Neuronal stem cell (in vitro differentiated cells): ENCODE measurements at regions not wholly inside any gene's neighbourhood (a gene's known extent, or its start where the extent isn't known, plus 50 kb on each side); places are given as distances from the start of the nearest gene placed in this dataset.

Source experiments
- DNase-seq: peaks from one replicate; pipeline ENCODE4 v3.0.0-alpha.2; 2013; ENCODE audit warnings: low spot score
- H2AFZ ChIP-seq: one replicate; pipeline ENCODE4 v1.6.1; 2013; ENCODE audit warnings: mild to moderate bottlenecking, low read length, inconsistent platforms
- H2AK5ac ChIP-seq: 2 replicates; pipeline ENCODE4 v1.6.1; 2013; ENCODE audit warnings: low read depth, mild to moderate bottlenecking, inconsistent platforms, low read length, moderate library complexity, mixed read lengths
- H2BK120ac ChIP-seq: 2 replicates; pipeline ENCODE4 v1.6.1; 2013; ENCODE audit warnings: low read depth, mild to moderate bottlenecking, inconsistent platforms, low read length, moderate library complexity, mixed read lengths
- H2BK12ac ChIP-seq: one replicate; pipeline ENCODE4 v1.6.1; 2013; ENCODE audit warnings: low read length, inconsistent platforms
- H2BK15ac ChIP-seq: 2 replicates; pipeline ENCODE4 v1.6.1; 2013; ENCODE audit warnings: mild to moderate bottlenecking, low read length, inconsistent platforms, mixed read lengths
- H2BK5ac ChIP-seq: one replicate; pipeline ENCODE4 v1.6.1; 2013; ENCODE audit warnings: inconsistent platforms, mild to moderate bottlenecking, low read length, moderate library complexity
- H3K14ac ChIP-seq: one replicate; pipeline ENCODE4 v1.6.1; 2013; ENCODE audit warnings: low read length, inconsistent platforms
- H3K18ac ChIP-seq: 2 replicates; pipeline ENCODE4 v1.6.1; 2013; ENCODE audit warnings: low read length, inconsistent platforms
- H3K23ac ChIP-seq: 2 replicates; pipeline ENCODE4 v1.6.1; 2013; ENCODE audit warnings: low read depth, mild to moderate bottlenecking, mixed read lengths, low read length, inconsistent platforms; ENCODE audit not compliant: poor library complexity
- H3K27ac ChIP-seq: replicated peaks from 3 replicates; pipeline ENCODE4 v1.5.1; 2013; ENCODE audit warnings: low read length, inconsistent platforms
- H3K27me3 ChIP-seq, 3 experiments: 2 replicates each; pipeline ENCODE4 v1.6.1; 2013; ENCODE audit warnings: low read length in 3 of 3, mild to moderate bottlenecking in 2 of 3, inconsistent platforms in 1 of 3, low read depth in 1 of 3, mixed read lengths in 1 of 3, moderate library complexity in 1 of 3; ENCODE audit not compliant: control insufficient read depth in 3 of 3, insufficient read depth in 3 of 3
- H3K36me3 ChIP-seq, 2 donors: replicated peaks in 1 of 2; 2 replicates each; pipeline ENCODE4 v1.6.1; 2013; ENCODE audit warnings: low read length in 2 of 2; ENCODE audit not compliant: control insufficient read depth in 2 of 2, insufficient read depth in 2 of 2
- H3K4ac ChIP-seq: 2 replicates; pipeline ENCODE4 v1.6.1; 2013; ENCODE audit warnings: inconsistent platforms, mild to moderate bottlenecking, low read length, moderate library complexity
- H3K4me1 ChIP-seq, 2 donors: 1 replicate in 1 of 2; 2 replicates in 1 of 2; pipeline ENCODE4 v1.6.1; 2013; ENCODE audit warnings: low read length in 2 of 2, low read depth in 1 of 2; ENCODE audit not compliant: control insufficient read depth in 2 of 2, insufficient read depth in 1 of 2
- H3K4me2 ChIP-seq: one replicate; pipeline ENCODE4 v1.6.1; 2013; ENCODE audit warnings: mild to moderate bottlenecking, low read length, inconsistent platforms; ENCODE audit not compliant: insufficient read depth, poor library complexity, severe bottlenecking
- H3K4me3 ChIP-seq, 2 donors: 2 replicates each; pipeline ENCODE4 v1.5.1; 2013; ENCODE audit warnings: low read length in 2 of 2, mild to moderate bottlenecking in 2 of 2, inconsistent platforms in 1 of 2, moderate library complexity in 1 of 2
- H3K79me1 ChIP-seq: one replicate; pipeline ENCODE4 v1.6.1; 2013; ENCODE audit warnings: low read depth, mild to moderate bottlenecking, inconsistent platforms, low read length, moderate library complexity
- H3K9ac ChIP-seq: one replicate; pipeline ENCODE4 v1.6.1; 2013; ENCODE audit warnings: mild to moderate bottlenecking, low read depth, low read length, inconsistent platforms; ENCODE audit not compliant: poor library complexity
- H3K9me3 ChIP-seq, 2 donors: replicated peaks in 1 of 2; 2 replicates each; pipeline versions ENCODE3 to v1.6.1; 2013; ENCODE audit warnings: low read length in 2 of 2, mild to moderate bottlenecking in 2 of 2, inconsistent platforms in 1 of 2, low read depth in 1 of 2, mixed read lengths in 1 of 2, moderate library complexity in 1 of 2; ENCODE audit not compliant: control insufficient read depth in 2 of 2, insufficient read depth in 1 of 2
- H4K8ac ChIP-seq: one replicate; pipeline ENCODE4 v1.6.1; 2013; ENCODE audit warnings: low read depth, mild to moderate bottlenecking, inconsistent platforms, low read length, moderate library complexity
- H4K91ac ChIP-seq: one replicate; pipeline ENCODE4 v1.6.1; 2013; ENCODE audit warnings: low read length, low read depth, mild to moderate bottlenecking, inconsistent platforms; ENCODE audit not compliant: poor library complexity
- WGBS, 2 donors: extraction: QIAGEN DNeasy Blood & Tissue Kit; methylation state at CpG; one replicate each; pipeline ENCODE4 v1.1.7; 2013; ENCODE audit warnings: missing lambda C conversion rate in 2 of 2, mixed read lengths in 1 of 2; ENCODE audit not compliant: insufficient read length in 2 of 2, insufficient replicate concordance in 1 of 2; ENCODE audit errors: extremely low coverage in 2 of 2; 5-methylcytosine and 5-hydroxymethylcytosine counted together

DNA sequence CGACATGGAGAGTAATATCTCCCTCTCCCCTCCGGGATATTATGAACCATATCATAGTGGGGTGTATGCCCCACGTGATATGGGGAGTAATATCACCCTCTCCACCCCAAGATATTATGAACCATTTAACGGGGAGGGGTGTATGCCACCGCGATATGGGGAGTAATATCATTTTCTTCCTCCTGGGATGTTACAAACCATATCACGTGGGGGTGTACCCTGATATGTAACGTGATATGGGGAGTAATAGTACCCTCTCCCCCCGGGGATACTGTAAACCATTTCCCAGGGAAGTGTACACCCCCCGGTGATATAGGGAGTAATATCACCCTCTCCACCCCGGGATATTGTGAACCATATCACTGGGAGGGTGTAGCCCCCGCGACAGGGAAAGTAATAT is 62.1 kb downstream of the ERICH4 start:
- WGBS, 2 donors: no CpG with 5 or more reads among the region's 13 CpGs
- no peak overlapping the region for H3K9ac ChIP-seq
- H3K18ac ChIP-seq: no peak overlapping the region
- H3K4me1 ChIP-seq: no peaks in the 10 kb centered on the region
- no peak overlapping the region for H2BK12ac ChIP-seq
- no peak overlapping the region for H2BK5ac ChIP-seq
- no peak overlapping the region for H2AFZ ChIP-seq
- no peak overlapping the region for H4K91ac ChIP-seq
- no peak overlapping the region for H2BK15ac ChIP-seq
- H3K36me3 ChIP-seq: no peaks in the 10 kb centered on the region
- no peak overlapping the region for H3K23ac ChIP-seq
- H3K79me1 ChIP-seq: peaks cover 4% of the 10 kb centered on the region
- H3K4ac ChIP-seq: no peak overlapping the region
- H2BK120ac ChIP-seq: no peak overlapping the region
- no peak overlapping the region for H4K8ac ChIP-seq
- no peak overlapping the region for H3K4me3 ChIP-seq
- no peak overlapping the region for H3K14ac ChIP-seq
- no peak overlapping the region for H2AK5ac ChIP-seq
- H3K27me3 ChIP-seq: peaks cover 0 to 47% (median 0%) of the 10 kb centered on the region in 3 experiments
- H3K9me3 ChIP-seq: peaks cover 4 to 14% of the 10 kb centered on the region in 2 donors
- no peak overlapping the region for H3K4me2 ChIP-seq
- H3K27ac ChIP-seq: no peak overlapping the region
- no peak for DNase-seq

DNA sequence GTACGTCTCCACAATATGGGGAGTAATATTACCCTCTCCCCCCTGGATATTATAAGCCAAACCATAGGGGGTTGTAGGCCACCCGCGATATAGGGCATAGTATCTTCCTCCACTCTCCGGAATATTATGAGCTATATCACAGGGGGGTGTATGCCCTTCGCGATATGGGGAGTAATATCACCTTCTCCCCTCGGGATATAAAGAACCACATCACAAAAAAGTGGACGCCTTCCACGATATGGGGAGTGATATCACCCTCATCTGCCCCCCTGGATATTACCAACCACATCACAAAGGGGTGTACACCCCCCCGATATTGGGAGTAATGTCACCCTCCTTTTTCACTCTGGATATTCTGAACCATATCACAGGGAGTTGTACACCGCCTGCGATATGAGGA is 65.5 kb upstream of the CEACAM21 start:
- Histone ChIP-seq H3K4ac (no peak overlapping the region), H3K27ac (no peak overlapping the region), H3K9ac (no peak overlapping the region), H3K36me3 (no peaks in the 10 kb centered on the region), H4K91ac (no peak overlapping the region), H3K4me2 (no peak overlapping the region), H4K8ac (no peak overlapping the region), H3K23ac (no peak overlapping the region), H3K4me1 (no peaks in the 10 kb centered on the region), H3K18ac (no peak overlapping the region), H3K27me3 (peaks cover 0 to 72% (median 0%) of the 10 kb centered on the region in 3 experiments), H2BK15ac (no peak overlapping the region), H3K9me3 (peaks cover 7 to 13% of the 10 kb centered on the region in 2 donors), H2BK12ac (no peak overlapping the region), H2AFZ (no peak overlapping the region), H2AK5ac (no peak overlapping the region), H3K4me3 (no peak overlapping the region), H3K14ac (no peak overlapping the region), H3K79me1 (peaks cover 1% of the 10 kb centered on the region), H2BK5ac (no peak overlapping the region), H2BK120ac (no peak overlapping the region)
- DNase-seq: no peak
- WGBS, 2 donors: no CpG with 5 or more reads among the region's 12 CpGs

DNA sequence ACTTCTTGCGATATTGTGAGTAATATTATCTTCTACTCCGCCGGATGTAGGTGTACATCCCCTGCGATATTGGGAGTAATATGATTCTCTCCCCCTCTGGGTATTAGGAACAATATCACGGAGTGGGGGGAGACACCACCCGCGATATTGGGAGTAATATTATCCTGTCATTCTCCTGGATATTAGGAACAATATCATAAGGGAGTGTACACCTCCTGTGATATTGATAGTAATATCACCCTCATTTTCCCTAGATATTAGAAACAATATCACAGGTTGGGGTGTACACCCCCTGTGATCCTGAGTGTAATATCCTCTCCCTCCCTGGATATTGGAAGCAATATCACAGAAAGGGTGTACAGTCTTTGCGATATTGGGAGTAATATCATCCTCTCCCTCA is 64.3 kb upstream of the CEACAM21 start:
- Histone ChIP-seq H3K4ac (no peak overlapping the region), H4K91ac (no peak overlapping the region), H2AK5ac (no peak overlapping the region), H2BK120ac (no peak overlapping the region), H3K18ac (no peak overlapping the region), H3K9ac (no peak overlapping the region), H2BK5ac (no peak overlapping the region), H3K4me1 (no peaks in the 10 kb centered on the region), H4K8ac (no peak overlapping the region), H2BK15ac (no peak overlapping the region), H3K23ac (no peak overlapping the region), H3K14ac (no peak overlapping the region), H3K4me3 (no peak overlapping the region), H3K36me3 (no peaks in the 10 kb centered on the region), H3K4me2 (no peak overlapping the region), H3K79me1 (no peaks in the 10 kb centered on the region), H2BK12ac (no peak overlapping the region), H3K27ac (no peak overlapping the region), H3K27me3 (peaks cover 0 to 74% (median 0%) of the 10 kb centered on the region in 3 experiments), H3K9me3 (peaks cover 7 to 9% of the 10 kb centered on the region in 2 donors), H2AFZ (no peak overlapping the region)
- no peak for DNase-seq
- no CpG with 5 or more reads among the region's 8 CpGs for WGBS, 2 donors

DNA sequence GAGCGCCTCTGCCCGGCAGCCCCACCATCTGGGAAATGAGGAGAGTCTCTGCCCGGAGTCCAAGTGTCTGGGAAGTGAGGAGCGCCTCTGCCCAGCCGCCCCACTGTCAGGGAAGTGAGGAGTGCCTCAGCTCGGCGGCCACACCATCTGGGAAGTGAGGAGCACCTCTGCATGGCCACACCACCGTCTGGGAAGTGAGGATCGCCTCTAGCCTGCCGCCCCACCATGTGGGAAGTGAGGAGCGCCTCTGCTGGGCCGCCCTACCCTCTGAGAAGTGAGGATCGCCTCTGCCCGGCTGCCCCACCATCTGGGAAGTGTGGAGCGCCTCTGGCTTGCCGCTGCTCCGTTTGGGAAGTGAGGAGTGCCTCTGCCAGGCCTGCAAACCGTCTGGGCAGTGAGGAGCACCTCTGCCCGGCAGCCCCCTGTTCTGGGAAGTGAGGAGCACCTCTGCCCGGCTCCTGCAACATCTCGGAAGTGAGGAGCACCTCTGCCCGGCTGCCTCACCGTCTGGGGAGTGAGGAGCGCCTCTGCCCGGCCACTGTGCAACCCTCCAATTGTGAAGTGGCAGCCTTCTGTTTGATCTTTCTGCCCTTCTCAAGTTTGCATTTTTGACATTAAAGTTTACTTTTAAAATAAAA is 60.8 kb upstream of the CEACAM21 start:
- Histone ChIP-seq H2AFZ (no peak overlapping the region), H3K4me3 (peak overlapping the region in 1 of 2 donors; percentile 49), H3K27ac (no peak overlapping the region), H3K4ac (no peak overlapping the region), H4K91ac (no peak overlapping the region), H4K8ac (no peak overlapping the region), H2BK5ac (no peak overlapping the region), H3K4me2 (no peak overlapping the region), H3K9ac (no peak overlapping the region), H3K27me3 (peaks cover 0 to 84% (median 2%) of the 10 kb centered on the region in 3 experiments), H3K18ac (no peak overlapping the region), H2AK5ac (no peak overlapping the region), H3K23ac (no peak overlapping the region), H3K79me1 (no peaks in the 10 kb centered on the region), H3K4me1 (no peaks in the 10 kb centered on the region), H3K36me3 (no peaks in the 10 kb centered on the region), H2BK15ac (no peak overlapping the region), H2BK12ac (no peak overlapping the region), H2BK120ac (no peak overlapping the region), H3K9me3 (peaks cover 3 to 7% of the 10 kb centered on the region in 2 donors), H3K14ac (no peak overlapping the region)
- no CpG with 5 or more reads among the region's 25 CpGs for whole genome bisulfite sequencing, 2 donors
- DNase-seq: no peak
